ENCODE measurements at regions not wholly inside any gene's neighbourhood (a gene's known extent, or its start where the extent isn't known, plus 50 kb on each side); places are given as distances from the start of the nearest gene placed in this dataset.

- TF ChIP-seq CTCF (IDR thresholded peaks at IDR 0.05) (no peak), POLR2AphosphoS5 (IDR thresholded peaks at IDR 0.05; ENCODE audit: low read depth, low read length) (no peak), REST (IDR thresholded peaks at IDR 0.05; ENCODE audit: insufficient read depth in 1 of 2, low read depth in 2 of 2, low read length in 1 of 2) (no peak)
These were observed 143.9 kb upstream of the FBN2 start for GRCh38 chr5:128681764-128682592.
